ENCODE measurements at regions not wholly inside any gene's neighbourhood (a gene's known extent, or its start where the extent isn't known, plus 50 kb on each side); places are given as distances from the start of the nearest gene placed in this dataset.

DNA sequence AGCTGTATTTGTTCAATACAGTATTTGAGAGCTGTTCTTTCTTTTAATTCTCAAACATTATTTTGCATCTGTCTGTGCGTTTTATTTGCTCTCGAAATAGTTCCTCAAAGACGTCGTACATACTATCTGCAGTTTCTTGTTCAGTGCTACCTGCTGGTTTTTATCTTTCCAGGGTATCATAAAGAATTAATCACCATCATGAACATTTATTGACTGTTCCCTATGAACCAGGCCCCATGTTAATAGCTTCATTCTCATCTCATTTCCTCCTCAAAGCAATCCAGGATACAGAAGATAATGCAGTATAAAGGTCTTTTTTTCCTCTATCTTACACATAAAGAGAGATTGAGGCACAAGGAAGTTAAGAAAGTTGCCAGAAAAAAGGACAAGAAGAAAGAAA lies 211.8 kb downstream of the DACT1 start:
- H3K79me2 ChIP-seq (ENCODE audit: control insufficient read depth, insufficient read depth, low read length) = no peaks in the 10 kb centered on the region
- H3K4me2 ChIP-seq (ENCODE audit: control insufficient read depth, extremely low read depth, insufficient read depth, low read depth, low read length) = no peak overlapping the region
- no peak for FAIRE-seq
- H4K20me1 ChIP-seq (ENCODE audit: control insufficient read depth, extremely low read depth, insufficient read depth, low read length) = no peaks in the 10 kb centered on the region
- H3K36me3 ChIP-seq (ENCODE audit: control insufficient read depth in 2 of 2, extremely low read depth in 1 of 2, insufficient read depth in 2 of 2, low read length in 2 of 2) = no peaks in the 10 kb centered on the region
- DNase-seq (ENCODE audit: low read depth, low spot score) = no peak
- TF ChIP-seq CTCF (optimal IDR thresholded peaks at IDR 0.05 in 1 of 3, IDR thresholded peaks at IDR 0.05 in 1 of 3, conservative IDR thresholded peaks at IDR 0.05 in 1 of 3; ENCODE audit: extremely low read depth in 1 of 3, insufficient read depth in 2 of 3, low read length in 3 of 3) (no peak), EZH2 (IDR thresholded peaks at IDR 0.05; ENCODE audit: low read length) (no peak)
- no peak overlapping the region for H3K9ac ChIP-seq (ENCODE audit: control insufficient read depth, extremely low read depth, insufficient read depth, low read length)
- no peak overlapping the region for H2AFZ ChIP-seq (ENCODE audit: control insufficient read depth, low read length)
- no peaks in the 10 kb centered on the region for H3K9me1 ChIP-seq (ENCODE audit: control insufficient read depth, extremely low read depth, insufficient read depth, low read length)
- no peaks in the 10 kb centered on the region for H3K4me1 ChIP-seq (ENCODE audit: control insufficient read depth, extremely low read depth, insufficient read depth, low read length)
- dilution Hi-C loops (cut with MboI; ENCODE audit: extremely low pct_ligation_motif_present, low sequenced_read_pairs) = no loop called here
- no peak overlapping the region for H3K4me3 ChIP-seq (ENCODE audit: control insufficient read depth in 2 of 3, extremely low read depth in 1 of 3, insufficient read depth in 2 of 3, low read depth in 1 of 3, low read length in 3 of 3)
- no peaks in the 10 kb centered on the region for H3K9me3 ChIP-seq (ENCODE audit: control insufficient read depth, low read depth, low read length)
- H3K27ac ChIP-seq (ENCODE audit: control insufficient read depth, insufficient read depth, low read length) = no peak overlapping the region
- H3K27me3 ChIP-seq (ENCODE audit: control insufficient read depth, extremely low read depth, insufficient read depth, low read length) = no peaks in the 10 kb centered on the region

GRCh38 chr14:58850011-58850410 lies 212.2 kb downstream of the DACT1 start:
- H4K20me1 ChIP-seq (ENCODE audit: control insufficient read depth, extremely low read depth, insufficient read depth, low read length) = no peaks in the 10 kb centered on the region
- no peak overlapping the region for H2AFZ ChIP-seq (ENCODE audit: control insufficient read depth, low read length)
- H3K36me3 ChIP-seq (ENCODE audit: control insufficient read depth in 2 of 2, extremely low read depth in 1 of 2, insufficient read depth in 2 of 2, low read length in 2 of 2) = no peaks in the 10 kb centered on the region
- TF ChIP-seq EZH2 (IDR thresholded peaks at IDR 0.05; ENCODE audit: low read length) (no peak), CTCF (optimal IDR thresholded peaks at IDR 0.05 in 1 of 3, IDR thresholded peaks at IDR 0.05 in 1 of 3, conservative IDR thresholded peaks at IDR 0.05 in 1 of 3; ENCODE audit: extremely low read depth in 1 of 3, insufficient read depth in 2 of 3, low read length in 3 of 3) (no peak)
- DNase-seq (ENCODE audit: low read depth, low spot score) = no peak
- H3K9me3 ChIP-seq (ENCODE audit: control insufficient read depth, low read depth, low read length) = no peaks in the 10 kb centered on the region
- no peaks in the 10 kb centered on the region for H3K79me2 ChIP-seq (ENCODE audit: control insufficient read depth, insufficient read depth, low read length)
- no peak overlapping the region for H3K4me3 ChIP-seq (ENCODE audit: control insufficient read depth in 2 of 3, extremely low read depth in 1 of 3, insufficient read depth in 2 of 3, low read depth in 1 of 3, low read length in 3 of 3)
- H3K4me1 ChIP-seq (ENCODE audit: control insufficient read depth, extremely low read depth, insufficient read depth, low read length) = no peaks in the 10 kb centered on the region
- no peak overlapping the region for H3K27ac ChIP-seq (ENCODE audit: control insufficient read depth, insufficient read depth, low read length)
- no peak for FAIRE-seq
- no peaks in the 10 kb centered on the region for H3K9me1 ChIP-seq (ENCODE audit: control insufficient read depth, extremely low read depth, insufficient read depth, low read length)
- H3K9ac ChIP-seq (ENCODE audit: control insufficient read depth, extremely low read depth, insufficient read depth, low read length) = no peak overlapping the region
- no peaks in the 10 kb centered on the region for H3K27me3 ChIP-seq (ENCODE audit: control insufficient read depth, extremely low read depth, insufficient read depth, low read length)
- dilution Hi-C loops (cut with MboI; ENCODE audit: extremely low pct_ligation_motif_present, low sequenced_read_pairs) = no loop called here
- no peak overlapping the region for H3K4me2 ChIP-seq (ENCODE audit: control insufficient read depth, extremely low read depth, insufficient read depth, low read depth, low read length)

All from keratinocyte (primary cell).